Astrocyte (in vitro differentiated cells and primary cell): ENCODE measurements at regions not wholly inside any gene's neighbourhood (a gene's known extent, or its start where the extent isn't known, plus 50 kb on each side); places are given as distances from the start of the nearest gene placed in this dataset.

ENCODE experiments used
- CTCF ChIP-seq: IDR thresholded peaks from 2 replicates; pipeline ENCODE4 v1.5.1; 2011; ENCODE audit warnings: low read depth, mild to moderate bottlenecking, inconsistent platforms, low read length, moderate library complexity; ENCODE audit not compliant: insufficient read depth
- EZH2 ChIP-seq: IDR thresholded peaks from 2 replicates; pipeline ENCODE4 v1.6.1; 2012; ENCODE audit warnings: mild to moderate bottlenecking, low read length, inconsistent platforms; ENCODE audit not compliant: insufficient read depth

- TF ChIP-seq CTCF (no peak), EZH2 (no peak)
Observed at GRCh38 chr3:22977042-22977441, 226.1 kb upstream of the UBE2E2 start.
